ENCODE measurements at regions not wholly inside any gene's neighbourhood (a gene's known extent, or its start where the extent isn't known, plus 50 kb on each side); places are given as distances from the start of the nearest gene placed in this dataset.

DNA sequence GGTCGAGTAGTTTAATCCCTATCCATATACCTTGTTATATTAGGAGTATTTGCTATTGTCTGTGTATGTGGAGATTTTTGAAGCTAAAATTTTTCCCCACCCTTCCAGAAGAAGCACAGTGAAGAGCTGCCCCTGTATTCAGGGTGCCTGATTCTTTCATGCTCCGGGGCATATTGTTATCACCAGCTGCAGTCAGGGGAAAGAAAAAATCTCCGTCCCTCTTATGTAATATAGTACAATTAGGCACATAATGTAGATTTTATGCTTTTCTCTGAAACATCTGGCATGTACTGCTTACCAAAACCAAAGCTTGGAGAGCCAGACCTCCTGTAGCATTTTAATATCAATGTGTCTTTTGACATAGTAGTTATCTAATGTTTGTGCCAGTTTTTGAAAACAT is 214.9 kb upstream of the EDNRB start:
- Mint-ChIP-seq H3K9me3 (ENCODE audit: unreplicated experiment) (no peaks in the 10 kb centered on the region), H3K36me3 (ENCODE audit: insufficient read depth, unreplicated experiment) (no peaks in the 10 kb centered on the region), H3K4me3 (ENCODE audit: unreplicated experiment) (no peak overlapping the region), H3K4me1 (ENCODE audit: low read depth, unreplicated experiment) (peaks cover 1% of the 10 kb centered on the region), H3K27ac (ENCODE audit: unreplicated experiment) (no peak overlapping the region), H3K27me3 (ENCODE audit: insufficient read depth, unreplicated experiment) (peaks cover 7% of the 10 kb centered on the region)
- intact Hi-C loops (cut with micrococcal nuclease; ENCODE audit: unreplicated experiment): loop anchor here (10.0 kb wide), 3 partner anchors 301 to 621 kb away; no protein-coding TSS in a partner anchor
- Histone ChIP-seq H3K9me3 (no peaks in the 10 kb centered on the region), H3K4me3 (ENCODE audit: low read depth, low read length) (no peak overlapping the region), H3K27me3 (replicated peaks; ENCODE audit: control insufficient read depth, insufficient read depth, low read length) (no peaks in the 10 kb centered on the region), H3K36me3 (ENCODE audit: control insufficient read depth, insufficient read depth, low read length) (no peaks in the 10 kb centered on the region), H3K4me1 (peaks cover 9% of the 10 kb centered on the region)
- no peak for DNase-seq
- CTCF ChIA-PET: no interaction called here
- no TSS peak for BruUV-seq (replicated peaks)
- POLR2A ChIA-PET: no interaction called here
- TF ChIP-seq, protein P1, sequence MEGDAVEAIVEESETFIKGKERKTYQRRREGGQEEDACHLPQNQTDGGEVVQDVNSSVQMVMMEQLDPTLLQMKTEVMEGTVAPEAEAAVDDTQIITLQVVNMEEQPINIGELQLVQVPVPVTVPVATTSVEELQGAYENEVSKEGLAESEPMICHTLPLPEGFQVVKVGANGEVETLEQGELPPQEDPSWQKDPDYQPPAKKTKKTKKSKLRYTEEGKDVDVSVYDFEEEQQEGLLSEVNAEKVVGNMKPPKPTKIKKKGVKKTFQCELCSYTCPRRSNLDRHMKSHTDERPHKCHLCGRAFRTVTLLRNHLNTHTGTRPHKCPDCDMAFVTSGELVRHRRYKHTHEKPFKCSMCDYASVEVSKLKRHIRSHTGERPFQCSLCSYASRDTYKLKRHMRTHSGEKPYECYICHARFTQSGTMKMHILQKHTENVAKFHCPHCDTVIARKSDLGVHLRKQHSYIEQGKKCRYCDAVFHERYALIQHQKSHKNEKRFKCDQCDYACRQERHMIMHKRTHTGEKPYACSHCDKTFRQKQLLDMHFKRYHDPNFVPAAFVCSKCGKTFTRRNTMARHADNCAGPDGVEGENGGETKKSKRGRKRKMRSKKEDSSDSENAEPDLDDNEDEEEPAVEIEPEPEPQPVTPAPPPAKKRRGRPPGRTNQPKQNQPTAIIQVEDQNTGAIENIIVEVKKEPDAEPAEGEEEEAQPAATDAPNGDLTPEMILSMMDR (IDR thresholded peaks at IDR 0.05; ENCODE audit: insufficient read depth in 1 of 2, low read depth in 1 of 2, low read length in 1 of 2, severe bottlenecking in 1 of 2, unreplicated experiment in 1 of 2): no peak

DNA sequence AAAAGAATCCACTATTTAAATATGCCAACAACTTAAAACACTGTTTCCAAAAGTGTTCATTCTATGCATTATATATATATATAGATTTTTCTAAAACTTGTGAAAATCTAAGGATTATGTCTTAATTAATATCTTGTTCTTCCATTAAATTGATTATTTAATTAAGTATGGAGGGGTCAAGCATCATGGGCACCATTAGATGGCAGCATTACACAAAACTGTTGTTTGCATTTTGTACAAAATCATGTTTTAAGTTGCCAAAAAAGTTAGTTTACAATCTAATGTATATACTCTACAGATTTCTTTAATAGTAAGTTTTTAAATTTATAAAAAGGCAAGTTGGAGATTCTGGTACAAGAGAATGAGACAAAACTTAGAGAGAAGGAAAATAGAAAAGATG is 213.2 kb upstream of the EDNRB start:
- BruUV-seq (replicated peaks): no TSS peak
- CTCF ChIA-PET: no interaction called here

DNA sequence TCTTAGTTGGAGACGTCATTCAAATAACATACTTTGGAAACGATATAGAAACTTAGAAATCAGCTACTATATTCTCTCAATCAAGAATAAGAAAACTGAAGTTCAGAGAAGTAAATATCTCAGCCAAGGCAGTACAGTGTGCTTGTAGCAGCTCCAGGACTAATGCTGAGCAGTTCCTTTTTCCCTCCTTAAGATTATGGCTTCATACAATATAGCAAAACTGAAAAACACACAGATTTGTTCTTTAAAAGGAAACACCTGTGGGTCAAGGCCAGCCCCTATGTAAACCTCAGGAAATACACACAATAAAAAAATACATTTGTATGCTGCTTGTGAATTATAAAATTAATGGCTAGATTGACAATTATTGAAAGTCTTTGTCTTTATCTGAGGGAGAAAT is 212.7 kb upstream of the EDNRB start:
- no TSS peak for BruUV-seq (replicated peaks)
- CTCF ChIA-PET: no interaction called here

More for the DNA sequence above, 213.2 kb upstream of the EDNRB start:
- DNase-seq: no peak
- H3K4me1 Mint-ChIP-seq (ENCODE audit: low read depth, unreplicated experiment): no peaks in the 10 kb centered on the region
- Histone ChIP-seq H3K4me1 (no peaks in the 10 kb centered on the region), H3K9me3 (no peaks in the 10 kb centered on the region), H3K4me3 (ENCODE audit: low read depth, low read length) (no peak overlapping the region), H3K36me3 (ENCODE audit: control insufficient read depth, insufficient read depth, low read length) (no peaks in the 10 kb centered on the region), H3K27me3 (replicated peaks; ENCODE audit: control insufficient read depth, insufficient read depth, low read length) (no peaks in the 10 kb centered on the region)
- no peak overlapping the region for H3K4me3 Mint-ChIP-seq (ENCODE audit: unreplicated experiment)
- intact Hi-C loops (cut with micrococcal nuclease; ENCODE audit: unreplicated experiment): loop anchor here (1.0 to 10.0 kb wide), 4 partner anchors 303 to 846 kb away; no protein-coding TSS in a partner anchor
- peaks cover 12% of the 10 kb centered on the region for H3K27me3 Mint-ChIP-seq (ENCODE audit: insufficient read depth, unreplicated experiment)
- POLR2A ChIA-PET: no interaction called here
- no peaks in the 10 kb centered on the region for H3K9me3 Mint-ChIP-seq (ENCODE audit: unreplicated experiment)
- no peak overlapping the region for H3K27ac Mint-ChIP-seq (ENCODE audit: unreplicated experiment)
- no peaks in the 10 kb centered on the region for H3K36me3 Mint-ChIP-seq (ENCODE audit: insufficient read depth, unreplicated experiment)
- TF ChIP-seq, protein P1 (IDR thresholded peaks at IDR 0.05; ENCODE audit: insufficient read depth in 1 of 2, low read depth in 1 of 2, low read length in 1 of 2, severe bottlenecking in 1 of 2, unreplicated experiment in 1 of 2): peak; percentile 15 to 27

More for the DNA sequence above, 212.7 kb upstream of the EDNRB start:
- Mint-ChIP-seq H3K9me3 (ENCODE audit: unreplicated experiment) (no peaks in the 10 kb centered on the region), H3K27me3 (ENCODE audit: insufficient read depth, unreplicated experiment) (peaks cover 14% of the 10 kb centered on the region), H3K27ac (ENCODE audit: unreplicated experiment) (no peak overlapping the region), H3K4me3 (ENCODE audit: unreplicated experiment) (no peak overlapping the region), H3K36me3 (ENCODE audit: insufficient read depth, unreplicated experiment) (no peaks in the 10 kb centered on the region), H3K4me1 (ENCODE audit: low read depth, unreplicated experiment) (no peaks in the 10 kb centered on the region)
- Histone ChIP-seq H3K9me3 (no peaks in the 10 kb centered on the region), H3K27me3 (replicated peaks; ENCODE audit: control insufficient read depth, insufficient read depth, low read length) (no peaks in the 10 kb centered on the region), H3K4me3 (ENCODE audit: low read depth, low read length) (no peak overlapping the region), H3K36me3 (ENCODE audit: control insufficient read depth, insufficient read depth, low read length) (no peaks in the 10 kb centered on the region), H3K4me1 (no peaks in the 10 kb centered on the region)
- no peak for DNase-seq
- TF ChIP-seq, protein P1 (IDR thresholded peaks at IDR 0.05; ENCODE audit: insufficient read depth in 1 of 2, low read depth in 1 of 2, low read length in 1 of 2, severe bottlenecking in 1 of 2, unreplicated experiment in 1 of 2): no peak
- POLR2A ChIA-PET: no interaction called here
- intact Hi-C loops (cut with micrococcal nuclease; ENCODE audit: unreplicated experiment): loop anchor here (10.0 kb wide), 3 partner anchors 303 to 623 kb away; no protein-coding TSS in a partner anchor
